ENCODE measurements at regions not wholly inside any gene's neighbourhood (a gene's known extent, or its start where the extent isn't known, plus 50 kb on each side); places are given as distances from the start of the nearest gene placed in this dataset.
"Not testable (repeated sequence)": the region's sequence is repeated elsewhere in the genome, so short reads cannot be mapped to it uniquely, and the experiment has no call there.

DNA sequence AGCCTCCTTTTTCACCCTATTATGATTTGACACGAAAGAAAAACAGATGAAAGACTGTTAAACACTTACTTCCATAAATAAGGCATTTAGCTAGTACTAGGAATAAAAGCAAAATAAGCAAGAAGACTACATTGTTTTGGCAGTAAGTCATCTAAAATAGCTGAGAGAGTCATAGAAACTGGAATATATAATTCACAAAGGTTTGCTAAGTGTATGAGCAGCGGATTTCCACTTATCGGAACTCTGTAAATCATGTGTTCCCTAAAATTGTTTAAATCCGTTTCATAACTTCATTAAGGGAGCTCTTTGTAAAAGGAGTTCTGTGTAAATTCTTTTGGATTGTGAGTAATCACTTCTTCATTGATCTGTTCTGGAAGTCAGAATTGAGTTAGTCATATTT is 202.5 kb upstream of the CBLB start:
- H3K27ac ChIP-seq: no peak overlapping the region
- H3K36me3 ChIP-seq: no peaks in the 10 kb centered on the region
- intact Hi-C loops (cut with DNase I; ENCODE audit: low total_unique reads): no loop called here
- H3K4me3 ChIP-seq: no peak overlapping the region
- peaks cover 0 to 40% (median 9%) of the 10 kb centered on the region in 4 donors for H3K4me1 ChIP-seq
- TF ChIP-seq, protein P1, sequence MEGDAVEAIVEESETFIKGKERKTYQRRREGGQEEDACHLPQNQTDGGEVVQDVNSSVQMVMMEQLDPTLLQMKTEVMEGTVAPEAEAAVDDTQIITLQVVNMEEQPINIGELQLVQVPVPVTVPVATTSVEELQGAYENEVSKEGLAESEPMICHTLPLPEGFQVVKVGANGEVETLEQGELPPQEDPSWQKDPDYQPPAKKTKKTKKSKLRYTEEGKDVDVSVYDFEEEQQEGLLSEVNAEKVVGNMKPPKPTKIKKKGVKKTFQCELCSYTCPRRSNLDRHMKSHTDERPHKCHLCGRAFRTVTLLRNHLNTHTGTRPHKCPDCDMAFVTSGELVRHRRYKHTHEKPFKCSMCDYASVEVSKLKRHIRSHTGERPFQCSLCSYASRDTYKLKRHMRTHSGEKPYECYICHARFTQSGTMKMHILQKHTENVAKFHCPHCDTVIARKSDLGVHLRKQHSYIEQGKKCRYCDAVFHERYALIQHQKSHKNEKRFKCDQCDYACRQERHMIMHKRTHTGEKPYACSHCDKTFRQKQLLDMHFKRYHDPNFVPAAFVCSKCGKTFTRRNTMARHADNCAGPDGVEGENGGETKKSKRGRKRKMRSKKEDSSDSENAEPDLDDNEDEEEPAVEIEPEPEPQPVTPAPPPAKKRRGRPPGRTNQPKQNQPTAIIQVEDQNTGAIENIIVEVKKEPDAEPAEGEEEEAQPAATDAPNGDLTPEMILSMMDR (IDR thresholded peaks at IDR 0.05): no peak
- no peaks in the 10 kb centered on the region for H3K9me3 ChIP-seq
- H3K27me3 ChIP-seq: no peaks in the 10 kb centered on the region
- DNase-seq: no peak

DNA sequence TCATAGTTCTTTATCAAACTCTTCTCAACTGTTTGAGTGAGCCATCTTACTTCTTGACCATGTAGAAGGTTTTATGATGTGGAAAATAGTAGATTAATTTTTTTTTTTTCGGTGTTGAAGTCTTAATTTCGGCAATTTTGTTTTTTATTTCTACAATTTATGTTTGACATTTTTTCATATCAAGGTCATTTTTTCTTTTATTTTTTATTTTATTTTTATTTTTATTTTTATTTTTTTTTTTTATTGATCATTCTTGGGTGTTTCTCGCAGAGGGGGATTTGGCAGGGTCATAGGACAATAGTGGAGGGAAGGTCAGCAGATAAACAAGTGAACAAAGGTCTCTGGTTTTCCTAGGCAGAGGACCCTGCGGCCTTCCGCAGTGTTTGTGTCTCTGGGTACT is 203.8 kb upstream of the CBLB start:
- H3K4me3 ChIP-seq; H3K9me3 ChIP-seq; H3K27me3 ChIP-seq; H3K36me3 ChIP-seq; H3K27ac ChIP-seq; DNase-seq; intact Hi-C loops (cut with DNase I; ENCODE audit: low total_unique reads): not testable (repeated sequence)
- peaks cover 0 to 37% (median 8%) of the 10 kb centered on the region in 4 donors for H3K4me1 ChIP-seq

DNA sequence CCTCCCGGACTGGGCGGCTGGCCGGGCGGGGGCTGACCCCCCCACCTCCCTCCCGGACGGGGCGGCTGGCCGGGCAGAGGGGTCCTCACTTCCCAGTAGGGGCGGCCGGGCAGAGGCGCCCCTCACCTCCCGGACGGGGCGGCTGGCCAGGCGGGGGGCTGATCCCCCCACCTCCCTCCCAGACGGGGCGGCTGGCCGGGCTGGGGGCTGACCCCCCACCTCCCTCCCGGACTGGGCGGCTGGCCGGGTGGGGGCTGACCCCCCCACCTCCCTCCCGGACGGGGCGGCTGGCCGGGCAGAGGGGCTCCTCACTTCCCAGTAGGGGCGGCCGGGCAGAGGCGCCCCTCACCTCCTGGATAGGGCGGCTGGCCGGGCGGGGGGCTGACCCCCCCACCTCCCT is 205.0 kb upstream of the CBLB start:
- H3K36me3 ChIP-seq; H3K27ac ChIP-seq; DNase-seq; intact Hi-C loops (cut with DNase I; ENCODE audit: low total_unique reads); H3K9me3 ChIP-seq; H3K4me3 ChIP-seq; H3K27me3 ChIP-seq: not testable (repeated sequence)
- peaks cover 0 to 25% (median 1%) of the 10 kb centered on the region in 4 donors for H3K4me1 ChIP-seq

GRCh38 chr3:106075731-106076130 is 206.9 kb upstream of the CBLB start:
- DNase-seq; intact Hi-C loops (cut with DNase I; ENCODE audit: low total_unique reads); H3K36me3 ChIP-seq; H3K4me1 ChIP-seq; H3K4me3 ChIP-seq; H3K9me3 ChIP-seq; H3K27me3 ChIP-seq; H3K27ac ChIP-seq: not testable (repeated sequence)

GRCh38 chr3:106078635-106079034 is 209.8 kb upstream of the CBLB start:
- DNase-seq: no peak
- intact Hi-C loops (cut with DNase I; ENCODE audit: low total_unique reads): no loop called here
- no peaks in the 10 kb centered on the region for H3K9me3 ChIP-seq
- no peaks in the 10 kb centered on the region for H3K27me3 ChIP-seq
- H3K27ac ChIP-seq: no peak overlapping the region
- TF ChIP-seq, protein P1 (IDR thresholded peaks at IDR 0.05): no peak
- no peaks in the 10 kb centered on the region for H3K36me3 ChIP-seq
- H3K4me1 ChIP-seq: no peaks in the 10 kb centered on the region
- H3K4me3 ChIP-seq: no peak overlapping the region

DNA sequence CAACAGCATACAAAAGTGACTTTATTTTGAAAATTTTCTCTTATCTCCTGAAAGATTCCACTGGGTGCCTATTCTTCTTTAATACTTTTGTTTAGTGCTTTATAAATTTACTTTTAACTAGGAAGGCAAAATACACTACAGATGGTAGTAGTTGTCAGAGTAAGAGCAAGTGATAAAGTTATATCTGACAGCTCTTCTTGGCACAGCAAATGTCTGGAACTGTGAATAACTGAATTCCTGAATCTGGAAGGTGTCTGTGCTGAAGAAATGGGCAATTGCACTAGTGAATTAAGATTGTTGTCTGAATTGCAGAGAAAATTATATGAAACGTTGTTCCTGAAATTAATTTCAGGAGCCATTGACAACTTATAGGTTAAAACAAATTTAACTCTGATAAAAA is 213.8 kb upstream of the CBLB start:
- no peak for DNase-seq
- Histone ChIP-seq H3K4me3 (no peak overlapping the region), H3K27ac (no peak overlapping the region), H3K27me3 (no peaks in the 10 kb centered on the region), H3K4me1 (no peaks in the 10 kb centered on the region), H3K36me3 (no peaks in the 10 kb centered on the region), H3K9me3 (no peaks in the 10 kb centered on the region)
- intact Hi-C loops (cut with DNase I; ENCODE audit: low total_unique reads): no loop called here
- TF ChIP-seq, protein P1 (IDR thresholded peaks at IDR 0.05): no peak

GRCh38 chr3:106083207-106083606 is 214.4 kb upstream of the CBLB start:
- Histone ChIP-seq H3K9me3 (no peaks in the 10 kb centered on the region), H3K4me1 (no peaks in the 10 kb centered on the region), H3K27ac (no peak overlapping the region), H3K36me3 (no peaks in the 10 kb centered on the region), H3K4me3 (no peak overlapping the region), H3K27me3 (no peaks in the 10 kb centered on the region)
- TF ChIP-seq, protein P1 (IDR thresholded peaks at IDR 0.05): no peak
- intact Hi-C loops (cut with DNase I; ENCODE audit: low total_unique reads): no loop called here
- no peak for DNase-seq

All from tibial artery (tissue), 4 donors.